ENCODE measurements at regions not wholly inside any gene's neighbourhood (a gene's known extent, or its start where the extent isn't known, plus 50 kb on each side); places are given as distances from the start of the nearest gene placed in this dataset.

GRCh38 chr6:135129136-135129856 is 51.8 kb upstream of the MYB start:
- ChIA-PET CTCF (interaction anchor here (1.1 to 1.9 kb wide), 7 partner anchors 14 to 107 kb away, joined by 3 to 18 read pairs (median 5); no protein-coding TSS in a partner anchor), POLR2A (interaction anchor here (0.6 to 5.0 kb wide), 12 partner anchors 8 to 74 kb away, joined by 3 to 66 read pairs (median 5); partner anchors contain the start of gene HBS1L)
- H3K4me1 ChIP-seq (ENCODE audit: control insufficient read depth in 2 of 2, insufficient read depth in 2 of 2, low read length in 2 of 2): peaks cover 18 to 22% of the 10 kb centered on the region in 2 donors
- no peaks in the 10 kb centered on the region for H3K36me3 ChIP-seq (ENCODE audit: control insufficient read depth in 2 of 3, insufficient read depth in 3 of 3, low read length in 3 of 3)
- ATAC-seq (peak; percentile 74), DNase-seq (peak in 8 of 9 donors; percentile 9 to 32 (median 22))
- H3K27me3 Mint-ChIP-seq: no peaks in the 10 kb centered on the region
- peaks cover 0 to 7% (median 0%) of the 10 kb centered on the region in 11 donors for H3K9me3 Mint-ChIP-seq
- intact Hi-C loops (cut with micrococcal nuclease): loop anchor here (1.0 to 5.0 kb wide), 8 partner anchors 8 to 370 kb away; partner anchors contain the start of genes HBS1L (in 2 of the 2) and MYB (in 1 of the 2)
- H3K27me3 ChIP-seq (ENCODE audit: control insufficient read depth in 2 of 2, insufficient read depth in 2 of 2, low read length in 2 of 2): no peaks in the 10 kb centered on the region
- H3K4me3 Mint-ChIP-seq: peak overlapping the region; percentile 42 to 93 (median 67)
- H3K27ac Mint-ChIP-seq: peak overlapping the region; percentile 95 to 98 (median 97)
- H3K4me3 ChIP-seq (ENCODE audit: low read length): peak overlapping the region; percentile 36
- H3K27ac ChIP-seq (ENCODE audit: low read depth, low read length): peak overlapping the region; percentile 75
- no peaks in the 10 kb centered on the region for H3K9me3 ChIP-seq (ENCODE audit: control insufficient read depth in 2 of 3, low read length in 3 of 3)
- H3K36me3 Mint-ChIP-seq: peaks cover 0 to 12% (median 0%) of the 10 kb centered on the region in 5 donors
- H3K4me1 Mint-ChIP-seq: peaks cover 26 to 63% (median 55%) of the 10 kb centered on the region in 7 donors

DNA sequence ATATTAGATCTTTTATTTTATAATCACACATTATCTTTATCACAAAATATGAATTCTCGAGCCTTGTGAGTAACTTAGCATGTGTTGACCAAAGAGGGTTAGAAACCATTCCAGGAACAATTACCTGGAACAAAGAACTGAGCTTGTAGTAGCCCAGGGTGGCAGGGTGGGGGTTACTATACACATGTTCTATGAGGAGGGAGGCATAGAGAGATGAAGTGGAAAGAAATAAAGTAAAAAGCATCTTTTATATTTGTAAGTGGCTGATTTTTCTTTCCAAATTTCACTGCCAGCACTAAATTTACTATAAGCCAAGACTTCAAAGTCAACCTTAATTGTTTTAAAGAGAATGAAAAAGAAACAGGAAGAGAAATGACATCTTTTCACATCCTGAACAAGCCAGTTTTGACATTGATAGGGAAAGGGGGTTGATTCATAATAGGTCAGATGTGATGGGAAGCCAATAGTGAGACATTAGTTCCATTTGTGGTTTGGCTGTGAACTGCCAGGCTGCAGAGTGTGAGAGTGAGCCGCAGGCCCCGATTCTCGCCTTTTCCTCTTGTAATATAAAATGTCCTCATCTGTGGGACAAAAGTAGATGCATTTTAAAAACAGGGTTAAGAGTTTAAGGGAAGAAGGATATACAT is 52.7 kb upstream of the MYB start:
- peak overlapping the region; percentile 36 for H3K4me3 ChIP-seq (ENCODE audit: low read length)
- no peaks in the 10 kb centered on the region for H3K36me3 ChIP-seq (ENCODE audit: control insufficient read depth in 2 of 3, insufficient read depth in 3 of 3, low read length in 3 of 3)
- DNase-seq (peak in 8 of 9 donors; percentile 53 to 73 (median 66)), ATAC-seq (peak; percentile 92)
- Mint-ChIP-seq H3K9me3 (peaks cover 0 to 8% (median 0%) of the 10 kb centered on the region in 11 donors), H3K36me3 (peaks cover 0 to 12% (median 0%) of the 10 kb centered on the region in 5 donors), H3K4me3 (peak overlapping the region; percentile 46 to 93 (median 77)), H3K27ac (peak overlapping the region; percentile 95 to 98 (median 97)), H3K4me1 (peaks cover 26 to 64% (median 55%) of the 10 kb centered on the region in 7 donors), H3K27me3 (no peaks in the 10 kb centered on the region)
- POLR2A ChIA-PET: interaction anchor here (0.8 to 5.0 kb wide), 9 partner anchors 9 to 74 kb away, joined by 3 to 66 read pairs (median 6); partner anchors contain the start of gene HBS1L
- intact Hi-C loops (cut with micrococcal nuclease): loop anchor here (1.0 to 5.0 kb wide), 8 partner anchors 12 to 370 kb away; partner anchors contain the start of genes HBS1L (in 1 of the 2) and MYB (in 1 of the 2)
- no peaks in the 10 kb centered on the region for H3K27me3 ChIP-seq (ENCODE audit: control insufficient read depth in 2 of 2, insufficient read depth in 2 of 2, low read length in 2 of 2)
- H3K9me3 ChIP-seq (ENCODE audit: control insufficient read depth in 2 of 3, low read length in 3 of 3): no peaks in the 10 kb centered on the region
- H3K4me1 ChIP-seq (ENCODE audit: control insufficient read depth in 2 of 2, insufficient read depth in 2 of 2, low read length in 2 of 2): peaks cover 18 to 22% of the 10 kb centered on the region in 2 donors
- CTCF ChIA-PET: interaction anchor here (1.1 to 1.9 kb wide), 6 partner anchors 14 to 106 kb away, joined by 3 to 18 read pairs (median 6); no protein-coding TSS in a partner anchor
- peak overlapping the region; percentile 75 for H3K27ac ChIP-seq (ENCODE audit: low read depth, low read length)

- Mint-ChIP-seq H3K27ac (peak overlapping the region; percentile 21 to 75 (median 70)), H3K27me3 (no peaks in the 10 kb centered on the region), H3K9me3 (peaks cover 0 to 8% (median 0%) of the 10 kb centered on the region in 11 donors), H3K4me1 (peaks cover 23 to 57% (median 49%) of the 10 kb centered on the region in 7 donors), H3K36me3 (peaks cover 0 to 12% (median 0%) of the 10 kb centered on the region in 5 donors), H3K4me3 (no peak overlapping the region)
- ATAC-seq: no peak
- Histone ChIP-seq H3K4me3 (ENCODE audit: low read length) (no peak overlapping the region), H3K36me3 (ENCODE audit: control insufficient read depth in 2 of 3, insufficient read depth in 3 of 3, low read length in 3 of 3) (no peaks in the 10 kb centered on the region), H3K27me3 (ENCODE audit: control insufficient read depth in 2 of 2, insufficient read depth in 2 of 2, low read length in 2 of 2) (no peaks in the 10 kb centered on the region), H3K4me1 (ENCODE audit: control insufficient read depth in 2 of 2, insufficient read depth in 2 of 2, low read length in 2 of 2) (peaks cover 18 to 22% of the 10 kb centered on the region in 2 donors), H3K27ac (ENCODE audit: low read depth, low read length) (no peak overlapping the region), H3K9me3 (ENCODE audit: control insufficient read depth in 2 of 3, low read length in 3 of 3) (no peaks in the 10 kb centered on the region)
- intact Hi-C loops (cut with micrococcal nuclease): loop anchor here in 1 of 2 donors (5.0 kb wide), 2 partner anchors 56 to 74 kb away; partner anchors contain the start of genes HBS1L and MYB
- ChIA-PET CTCF (interaction anchor here (1.6 to 1.8 kb wide), 2 partner anchors 9 to 23 kb away, joined by 4 read pairs; no protein-coding TSS in a partner anchor), POLR2A (interaction anchor here (1.0 to 5.0 kb wide), 7 partner anchors 9 to 72 kb away, joined by 3 to 66 read pairs (median 5); partner anchors contain the start of genes HBS1L and MYB)
- no peak for DNase-seq
Observed at GRCh38 chr6:135126729-135127128, 54.4 kb upstream of the MYB start.

DNA sequence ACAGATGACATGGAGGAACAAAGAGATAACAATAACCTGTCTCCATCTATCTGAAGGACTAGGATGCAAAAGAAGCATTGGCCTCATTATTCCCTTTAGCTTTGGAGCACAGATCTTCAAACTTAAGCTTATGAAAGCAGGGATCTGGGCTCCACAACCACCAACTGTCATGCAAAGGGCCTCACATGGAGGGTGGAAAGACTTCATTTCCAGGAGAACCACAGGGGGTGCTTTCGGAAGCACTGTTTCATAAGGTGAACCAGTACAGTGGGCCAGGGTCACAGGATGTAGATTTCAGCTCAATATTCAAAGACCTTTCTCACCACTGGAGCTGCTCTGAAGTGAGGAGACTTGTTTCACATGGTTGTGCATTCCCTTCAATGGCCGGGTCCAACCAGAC is 55.1 kb upstream of the MYB start:
- Mint-ChIP-seq H3K27me3 (no peaks in the 10 kb centered on the region), H3K9me3 (peaks cover 0 to 8% (median 0%) of the 10 kb centered on the region in 11 donors), H3K4me1 (peaks cover 25 to 64% (median 55%) of the 10 kb centered on the region in 7 donors), H3K4me3 (no peak overlapping the region), H3K27ac (peak overlapping the region in 5 of 9 donors; percentile 18 to 74 (median 56)), H3K36me3 (peaks cover 0 to 13% (median 0%) of the 10 kb centered on the region in 5 donors)
- H3K9me3 ChIP-seq (ENCODE audit: control insufficient read depth in 2 of 3, low read length in 3 of 3): no peaks in the 10 kb centered on the region
- peaks cover 18 to 22% of the 10 kb centered on the region in 2 donors for H3K4me1 ChIP-seq (ENCODE audit: control insufficient read depth in 2 of 2, insufficient read depth in 2 of 2, low read length in 2 of 2)
- H3K4me3 ChIP-seq (ENCODE audit: low read length): no peak overlapping the region
- intact Hi-C loops (cut with micrococcal nuclease): loop anchor here in 1 of 2 donors (5.0 kb wide), 2 partner anchors 56 to 74 kb away; partner anchors contain the start of genes HBS1L and MYB
- ATAC-seq (no peak), DNase-seq (no peak)
- POLR2A ChIA-PET: interaction anchor here (0.8 to 5.0 kb wide), 7 partner anchors 8 to 71 kb away, joined by 3 to 66 read pairs (median 5); partner anchors contain the start of genes HBS1L and MYB
- no peaks in the 10 kb centered on the region for H3K27me3 ChIP-seq (ENCODE audit: control insufficient read depth in 2 of 2, insufficient read depth in 2 of 2, low read length in 2 of 2)
- CTCF ChIA-PET: interaction anchor here (0.6 to 1.8 kb wide), 3 partner anchors 9 to 64 kb away, joined by 3 to 4 read pairs (median 4); no protein-coding TSS in a partner anchor
- H3K27ac ChIP-seq (ENCODE audit: low read depth, low read length): no peak overlapping the region
- no peaks in the 10 kb centered on the region for H3K36me3 ChIP-seq (ENCODE audit: control insufficient read depth in 2 of 3, insufficient read depth in 3 of 3, low read length in 3 of 3)

- intact Hi-C loops (cut with micrococcal nuclease): loop anchor here in 1 of 2 donors (1.0 kb wide), 1 partner anchor 8 kb away; no protein-coding TSS in a partner anchor
- ATAC-seq (no peak), DNase-seq (no peak)
- peaks cover 22 to 62% (median 51%) of the 10 kb centered on the region in 7 donors for H3K4me1 Mint-ChIP-seq
- H3K9me3 Mint-ChIP-seq: peaks cover 0 to 8% (median 0%) of the 10 kb centered on the region in 11 donors
- H3K36me3 ChIP-seq (ENCODE audit: control insufficient read depth in 2 of 3, insufficient read depth in 3 of 3, low read length in 3 of 3): no peaks in the 10 kb centered on the region
- ChIA-PET POLR2A (interaction anchor here (0.8 to 7.3 kb wide), 5 partner anchors 7 to 59 kb away, joined by 3 to 66 read pairs (median 3); partner anchors contain the start of gene MYB), CTCF (interaction anchor here (0.7 to 2.2 kb wide), 3 partner anchors 18 to 22 kb away, joined by 3 to 8 read pairs (median 3); no protein-coding TSS in a partner anchor)
- H3K27me3 ChIP-seq (ENCODE audit: control insufficient read depth in 2 of 2, insufficient read depth in 2 of 2, low read length in 2 of 2): no peaks in the 10 kb centered on the region
- H3K9me3 ChIP-seq (ENCODE audit: control insufficient read depth in 2 of 3, low read length in 3 of 3): no peaks in the 10 kb centered on the region
- H3K27me3 Mint-ChIP-seq: peaks cover 0 to 7% (median 0%) of the 10 kb centered on the region in 5 donors
- no peak overlapping the region for H3K27ac ChIP-seq (ENCODE audit: low read depth, low read length)
- H3K4me3 ChIP-seq (ENCODE audit: low read length): no peak overlapping the region
- H3K27ac Mint-ChIP-seq: peak overlapping the region in 2 of 9 donors; percentile 74 to 84
- H3K4me3 Mint-ChIP-seq: no peak overlapping the region
- peaks cover 12 to 20% of the 10 kb centered on the region in 2 donors for H3K4me1 ChIP-seq (ENCODE audit: control insufficient read depth in 2 of 2, insufficient read depth in 2 of 2, low read length in 2 of 2)
- H3K36me3 Mint-ChIP-seq: peaks cover 0 to 11% (median 0%) of the 10 kb centered on the region in 5 donors
Observed at GRCh38 chr6:135121434-135121833, 59.7 kb upstream of the MYB start.

Data from naive thymus-derived CD4-positive, alpha-beta T cell (primary cell).